ENCODE measurements at regions not wholly inside any gene's neighbourhood (a gene's known extent, or its start where the extent isn't known, plus 50 kb on each side); places are given as distances from the start of the nearest gene placed in this dataset.

DNA sequence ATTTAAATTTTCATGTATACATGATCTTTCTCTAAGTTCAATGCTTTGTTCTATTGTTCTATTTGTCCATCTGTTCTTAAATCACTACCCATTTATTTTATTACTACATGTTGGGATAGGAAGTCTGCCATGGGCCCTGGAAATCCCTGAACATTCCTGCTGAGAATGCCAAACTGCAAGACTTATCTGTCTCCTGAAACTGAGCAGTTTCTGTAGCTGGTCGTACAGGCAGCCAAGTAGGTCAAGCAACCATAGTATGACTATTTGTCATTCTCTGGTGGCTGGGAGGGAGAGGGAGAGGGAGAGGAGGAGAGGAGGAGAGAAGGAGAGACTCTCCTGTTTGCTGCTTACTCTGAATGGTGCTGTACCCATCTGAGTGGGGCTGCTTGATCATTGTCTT is 82.8 kb upstream of the SNX19 start:
- TF ChIP-seq, protein P1, sequence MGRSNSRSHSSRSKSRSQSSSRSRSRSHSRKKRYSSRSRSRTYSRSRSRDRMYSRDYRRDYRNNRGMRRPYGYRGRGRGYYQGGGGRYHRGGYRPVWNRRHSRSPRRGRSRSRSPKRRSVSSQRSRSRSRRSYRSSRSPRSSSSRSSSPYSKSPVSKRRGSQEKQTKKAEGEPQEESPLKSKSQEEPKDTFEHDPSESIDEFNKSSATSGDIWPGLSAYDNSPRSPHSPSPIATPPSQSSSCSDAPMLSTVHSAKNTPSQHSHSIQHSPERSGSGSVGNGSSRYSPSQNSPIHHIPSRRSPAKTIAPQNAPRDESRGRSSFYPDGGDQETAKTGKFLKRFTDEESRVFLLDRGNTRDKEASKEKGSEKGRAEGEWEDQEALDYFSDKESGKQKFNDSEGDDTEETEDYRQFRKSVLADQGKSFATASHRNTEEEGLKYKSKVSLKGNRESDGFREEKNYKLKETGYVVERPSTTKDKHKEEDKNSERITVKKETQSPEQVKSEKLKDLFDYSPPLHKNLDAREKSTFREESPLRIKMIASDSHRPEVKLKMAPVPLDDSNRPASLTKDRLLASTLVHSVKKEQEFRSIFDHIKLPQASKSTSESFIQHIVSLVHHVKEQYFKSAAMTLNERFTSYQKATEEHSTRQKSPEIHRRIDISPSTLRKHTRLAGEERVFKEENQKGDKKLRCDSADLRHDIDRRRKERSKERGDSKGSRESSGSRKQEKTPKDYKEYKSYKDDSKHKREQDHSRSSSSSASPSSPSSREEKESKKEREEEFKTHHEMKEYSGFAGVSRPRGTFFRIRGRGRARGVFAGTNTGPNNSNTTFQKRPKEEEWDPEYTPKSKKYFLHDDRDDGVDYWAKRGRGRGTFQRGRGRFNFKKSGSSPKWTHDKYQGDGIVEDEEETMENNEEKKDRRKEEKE (IDR thresholded peaks at IDR 0.05; ENCODE audit: borderline replicate concordance in 1 of 2, control insufficient read depth in 1 of 2, low read depth in 2 of 2, low read length in 1 of 2): no peak
- no peak for TF ChIP-seq POLR3A (IDR thresholded peaks at IDR 0.05; ENCODE audit: borderline replicate concordance, extremely low read depth, insufficient read depth, insufficient read length)
- no peak for TF ChIP-seq DNMT1 (IDR thresholded peaks at IDR 0.05)
- no peak for TF ChIP-seq ESRRA (IDR thresholded peaks at IDR 0.05; ENCODE audit: borderline replicate concordance, low read depth)
- TF ChIP-seq RAD21 (CRISPR knock-in tag; conservative IDR thresholded peaks at IDR 0.05 in 1 of 2, IDR thresholded peaks at IDR 0.05 in 1 of 2): no peak
- no peak for TF ChIP-seq ZNF695 (CRISPR knock-in tag; IDR thresholded peaks at IDR 0.05)
- no peak for TF ChIP-seq EZH2 (IDR thresholded peaks at IDR 0.05; ENCODE audit: borderline replicate concordance, low read depth, low read length)
- TF ChIP-seq, protein P2, sequence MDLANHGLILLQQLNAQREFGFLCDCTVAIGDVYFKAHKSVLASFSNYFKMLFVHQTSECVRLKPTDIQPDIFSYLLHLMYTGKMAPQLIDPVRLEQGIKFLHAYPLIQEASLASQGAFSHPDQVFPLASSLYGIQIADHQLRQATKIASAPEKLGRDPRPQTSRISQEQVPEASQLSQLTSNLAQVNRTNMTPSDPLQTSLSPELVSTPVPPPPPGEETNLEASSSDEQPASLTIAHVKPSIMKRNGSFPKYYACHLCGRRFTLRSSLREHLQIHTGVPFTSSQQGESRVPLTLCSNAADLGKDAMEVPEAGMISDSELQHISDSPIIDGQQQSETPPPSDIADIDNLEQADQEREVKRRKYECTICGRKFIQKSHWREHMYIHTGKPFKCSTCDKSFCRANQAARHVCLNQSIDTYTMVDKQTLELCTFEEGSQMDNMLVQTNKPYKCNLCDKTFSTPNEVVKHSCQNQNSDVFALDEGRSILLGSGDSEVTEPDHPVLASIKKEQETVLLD (IDR thresholded peaks at IDR 0.05): no peak
- no peak for TF ChIP-seq ZNF76 (CRISPR knock-in tag; IDR thresholded peaks at IDR 0.05; ENCODE audit: borderline replicate concordance)

All from K562 (cell line).